GM18907 (cell line): ENCODE measurements at regions not wholly inside any gene's neighbourhood (a gene's known extent, or its start where the extent isn't known, plus 50 kb on each side); places are given as distances from the start of the nearest gene placed in this dataset.

ENCODE experiments used
- ATAC-seq: cut with Tn5 transposase; IDR thresholded peaks from one replicate; pipeline ENCODE4 v1.9.1; 2021; ENCODE audit warnings: mild to moderate bottlenecking, moderate library complexity; ENCODE audit not compliant: unreplicated experiment

GRCh38 chr2:58521803-58522554, 280.9 kb upstream of the FANCL start:
- ATAC-seq = no peak

GRCh38 chr2:58520903-58521302, 279.8 kb upstream of the FANCL start:
- no peak for ATAC-seq

GRCh38 chr2:58517881-58518280, 276.8 kb upstream of the FANCL start:
- no peak for ATAC-seq

- no peak for ATAC-seq
Measured at GRCh38 chr2:58516695-58517094, 275.6 kb upstream of the FANCL start.

- ATAC-seq = no peak
Measured at GRCh38 chr2:58515827-58516573, 274.9 kb upstream of the FANCL start.

GRCh38 chr2:58514252-58514651, 273.1 kb upstream of the FANCL start:
- peak; percentile 70 for ATAC-seq

- ATAC-seq = no peak
Measured at GRCh38 chr2:58512878-58513277, 271.8 kb upstream of the FANCL start.

- ATAC-seq = no peak
Measured at GRCh38 chr2:58508006-58508405, 266.9 kb upstream of the FANCL start.

GRCh38 chr2:58503918-58504317, 262.8 kb upstream of the FANCL start:
- no peak for ATAC-seq

GRCh38 chr2:58502931-58503330, 261.8 kb upstream of the FANCL start:
- ATAC-seq = no peak

- no peak for ATAC-seq
Measured at GRCh38 chr2:58501371-58502160, 260.4 kb upstream of the FANCL start.

GRCh38 chr2:58497168-58497567, 256.0 kb upstream of the FANCL start:
- ATAC-seq = no peak

GRCh38 chr2:58495806-58496205, 254.7 kb upstream of the FANCL start:
- ATAC-seq = no peak

GRCh38 chr2:58494071-58494501, 253.0 kb upstream of the FANCL start:
- no peak for ATAC-seq

GRCh38 chr2:58484629-58485028, 243.5 kb upstream of the FANCL start:
- ATAC-seq = no peak

GRCh38 chr2:58484221-58484620, 243.1 kb upstream of the FANCL start:
- ATAC-seq = no peak

- no peak for ATAC-seq
Measured at GRCh38 chr2:58483307-58483706, 242.2 kb upstream of the FANCL start.

GRCh38 chr2:58481670-58482069, 240.5 kb upstream of the FANCL start:
- no peak for ATAC-seq

GRCh38 chr2:58480141-58480540, 239.0 kb upstream of the FANCL start:
- no peak for ATAC-seq

GRCh38 chr2:58479535-58480140, 238.5 kb upstream of the FANCL start:
- no peak for ATAC-seq

- no peak for ATAC-seq
Measured at GRCh38 chr2:58476556-58476955, 235.4 kb upstream of the FANCL start.
